HS-27A (cell line): ENCODE measurements at regions not wholly inside any gene's neighbourhood (a gene's known extent, or its start where the extent isn't known, plus 50 kb on each side); places are given as distances from the start of the nearest gene placed in this dataset.
"Not testable (repeated sequence)": the region's sequence is repeated elsewhere in the genome, so short reads cannot be mapped to it uniquely, and the experiment has no call there.

Experiments
- DNase-seq: peaks from one replicate; pipeline ENCODE4 v3.0.0-alpha.2; 2012; ENCODE audit warnings: low read depth, missing footprints

DNA sequence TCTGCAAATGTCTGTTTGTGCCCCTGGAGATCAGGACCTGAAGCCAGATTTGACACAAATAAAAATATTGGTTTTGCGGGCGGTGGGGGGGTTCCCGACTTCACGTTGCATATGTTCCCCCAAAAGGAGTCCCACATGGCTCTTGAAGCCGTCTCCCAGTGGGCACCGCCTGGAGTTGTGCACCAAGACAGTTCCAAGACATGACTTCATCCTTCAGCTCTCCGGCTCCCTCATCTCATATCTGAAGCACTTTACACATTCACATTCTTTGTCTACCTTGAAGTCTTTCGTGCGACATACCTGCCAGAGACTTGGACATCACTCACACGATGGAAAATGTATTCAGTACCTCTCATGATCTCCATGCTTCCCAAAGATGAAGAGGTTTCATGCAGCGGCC, 362.8 kb upstream of the FOXK1 start:
- no peak for DNase-seq

DNA sequence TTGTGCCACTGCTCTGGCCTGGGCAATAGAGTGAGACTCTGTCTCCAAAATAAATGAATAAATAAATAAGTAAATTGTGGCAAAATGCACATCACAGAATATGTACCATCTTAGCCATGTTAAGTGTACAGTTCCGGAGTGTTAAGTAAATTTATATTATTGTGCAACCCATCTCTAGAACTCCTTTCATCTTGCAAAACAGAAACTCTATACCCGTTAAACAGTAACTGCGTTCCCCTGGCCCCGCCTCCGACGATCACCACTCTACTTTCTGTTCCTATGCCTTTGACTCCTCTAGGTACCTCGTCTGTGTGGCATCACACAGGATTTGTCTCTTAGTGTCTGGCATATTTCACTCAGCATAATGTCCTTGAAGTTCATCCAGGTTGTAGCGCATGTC, 356.4 kb upstream of the FOXK1 start:
- no peak for DNase-seq

DNA sequence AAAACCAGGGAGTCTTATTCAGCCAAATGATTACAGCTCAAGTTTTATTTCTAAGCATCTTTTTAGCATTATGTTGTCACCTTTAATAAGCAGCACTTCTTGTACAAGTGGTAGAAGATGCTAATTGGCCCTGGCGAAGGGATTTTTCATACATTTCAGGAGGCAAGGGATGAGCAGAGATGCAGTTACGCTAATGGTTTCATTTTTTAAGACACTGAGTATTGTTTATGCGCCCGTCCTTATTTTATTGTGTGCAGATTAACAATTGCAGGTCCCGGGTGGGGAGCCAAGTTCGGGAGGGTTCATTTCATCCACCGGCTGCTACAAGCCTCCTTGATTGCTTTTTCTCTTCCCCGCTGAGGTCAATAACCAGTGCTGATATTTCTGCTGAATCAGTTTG, 350.4 kb upstream of the FOXK1 start:
- no peak for DNase-seq

DNA sequence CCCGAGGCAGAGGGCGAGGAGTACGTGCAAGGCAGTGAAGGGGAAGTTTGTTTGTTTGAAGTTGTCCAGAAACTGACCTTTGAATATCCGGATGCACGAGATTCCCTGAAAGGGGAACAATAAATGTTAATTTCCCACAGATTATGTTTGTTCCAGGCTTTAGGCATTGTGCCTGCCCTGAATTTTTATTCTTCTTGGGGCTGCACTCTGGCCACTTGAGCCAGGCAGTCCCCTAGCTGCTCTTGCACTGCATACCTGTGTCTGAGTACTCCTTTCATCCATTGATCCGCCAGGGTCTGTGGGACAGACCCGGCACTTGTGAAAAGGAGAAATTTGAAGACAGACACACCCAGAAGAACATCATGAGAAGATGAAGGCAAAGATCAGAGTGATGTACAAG, 343.5 kb upstream of the FOXK1 start:
- no peak for DNase-seq

DNA sequence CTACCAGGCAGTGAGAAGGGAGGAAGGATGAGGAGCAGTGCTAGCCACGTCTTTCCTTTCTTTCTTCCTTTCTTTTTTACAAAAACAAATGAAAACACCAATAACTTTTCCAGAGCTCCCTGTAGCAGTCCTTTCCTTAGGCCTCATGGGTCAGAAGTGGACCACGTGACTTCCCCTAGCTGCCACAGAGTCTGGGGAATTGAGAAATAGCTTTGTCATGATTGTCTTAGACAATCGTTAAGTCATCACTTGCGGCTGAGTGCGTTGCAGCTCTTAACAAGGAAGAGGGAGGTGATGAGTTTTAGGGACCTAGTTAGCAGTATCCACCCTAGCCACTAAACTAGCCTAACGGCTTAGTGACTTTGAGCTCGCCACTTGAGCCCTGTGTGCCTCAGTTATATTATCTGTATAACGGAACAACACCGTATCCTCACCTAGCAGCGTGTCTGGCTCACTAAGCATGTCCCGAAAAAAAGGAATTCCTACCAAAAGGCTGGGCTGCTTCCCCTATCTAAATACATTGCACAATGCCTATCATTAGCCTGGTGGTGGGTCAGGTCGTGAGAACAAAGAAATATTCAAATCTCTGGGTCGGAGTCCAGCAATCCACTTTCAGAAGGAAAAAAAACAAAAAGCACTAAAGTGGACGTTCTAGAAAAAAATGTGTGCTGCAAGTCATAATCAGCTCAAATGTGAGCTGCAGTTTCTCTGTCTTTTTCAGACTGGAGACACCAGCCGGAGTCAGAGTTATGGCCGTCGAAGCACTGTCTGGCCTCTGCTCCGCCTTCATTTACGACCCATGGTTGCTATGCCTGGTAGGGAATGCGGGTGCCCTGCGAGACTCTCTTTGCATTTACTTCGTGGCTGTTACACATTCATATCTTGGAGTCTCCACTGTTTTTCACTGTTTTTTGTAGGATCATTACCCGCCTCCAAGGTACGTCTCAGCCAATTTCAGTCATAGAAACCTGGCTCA, 338.5 kb upstream of the FOXK1 start:
- no peak for DNase-seq

DNA sequence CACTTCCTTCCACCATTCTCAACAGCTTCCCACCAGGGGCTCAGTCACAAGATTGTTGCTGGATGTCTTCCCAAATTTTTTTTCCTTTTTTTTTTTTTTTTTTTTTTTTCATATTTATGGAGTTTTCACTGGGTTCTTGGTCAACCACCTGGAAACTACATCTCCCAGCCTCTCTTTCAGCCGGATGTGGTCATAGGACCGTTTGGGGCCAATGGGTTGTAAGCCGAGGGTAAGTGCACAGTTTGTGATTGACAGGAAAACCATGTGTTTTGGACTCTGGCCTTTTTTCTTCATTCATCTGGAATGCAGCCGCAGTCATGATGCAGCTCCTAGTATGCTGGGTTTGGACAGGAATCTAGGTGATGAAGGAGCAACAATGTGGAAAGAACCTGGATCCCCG, 337.1 kb upstream of the FOXK1 start:
- no peak for DNase-seq

DNA sequence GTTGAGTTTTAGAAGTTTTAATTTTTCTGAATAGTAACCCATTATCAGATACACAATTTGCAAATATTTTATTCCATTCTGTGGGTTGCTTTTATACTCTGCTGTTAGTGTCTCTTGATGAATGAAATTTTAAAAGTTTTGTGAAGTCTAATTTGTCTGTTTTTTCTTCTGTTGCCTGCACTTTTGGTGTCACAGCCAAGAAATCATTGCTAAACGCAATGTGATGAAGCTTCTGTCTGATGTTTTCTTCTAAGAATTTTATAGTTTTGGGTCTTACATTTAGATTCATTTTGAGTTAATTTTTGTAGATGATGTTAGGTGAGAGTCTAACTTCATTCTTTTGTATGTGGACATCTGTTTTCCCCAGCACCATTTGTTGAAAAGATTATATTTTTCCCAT, 330.0 kb upstream of the FOXK1 start:
- no peak for DNase-seq

DNA sequence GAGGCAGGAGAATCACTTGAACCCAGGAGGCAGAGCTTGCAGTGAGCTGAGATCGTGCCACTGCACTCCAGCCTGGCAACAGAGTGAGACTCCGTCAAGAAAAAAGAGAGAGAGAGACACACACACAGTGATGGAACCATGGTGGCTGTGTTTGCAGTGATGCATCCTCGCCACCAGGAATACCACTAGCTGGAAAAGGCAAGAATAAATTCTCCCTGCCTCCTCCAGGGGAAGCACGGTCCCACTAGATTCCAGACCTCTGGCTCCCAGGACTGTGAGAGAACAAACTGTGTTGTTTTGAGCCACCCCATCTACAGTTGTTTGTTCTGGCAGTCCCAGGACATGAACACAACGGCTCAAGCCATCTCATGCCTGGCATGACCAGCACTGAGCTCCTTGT, 320.3 kb upstream of the FOXK1 start:
- DNase-seq, result no peak

DNA sequence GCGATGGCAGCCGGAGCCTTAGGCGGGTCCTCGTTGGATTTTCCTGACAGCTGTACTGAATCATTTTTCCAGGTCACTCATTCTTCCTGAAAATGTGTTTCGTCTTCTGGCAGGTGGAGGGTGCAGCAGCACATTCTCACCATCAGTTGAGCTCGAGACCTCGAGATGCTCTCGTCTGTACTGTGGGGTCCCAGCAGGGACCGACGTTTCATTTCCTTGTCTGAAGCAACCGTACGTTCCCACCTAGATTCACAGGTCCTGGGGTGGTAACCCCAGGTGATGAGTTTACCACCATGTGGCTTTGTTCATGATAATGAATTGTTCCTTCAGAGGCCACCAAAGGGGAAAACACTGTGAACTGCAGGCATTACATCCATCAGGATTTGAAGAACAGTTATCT, 298.5 kb upstream of the FOXK1 start:
- no peak for DNase-seq

DNA sequence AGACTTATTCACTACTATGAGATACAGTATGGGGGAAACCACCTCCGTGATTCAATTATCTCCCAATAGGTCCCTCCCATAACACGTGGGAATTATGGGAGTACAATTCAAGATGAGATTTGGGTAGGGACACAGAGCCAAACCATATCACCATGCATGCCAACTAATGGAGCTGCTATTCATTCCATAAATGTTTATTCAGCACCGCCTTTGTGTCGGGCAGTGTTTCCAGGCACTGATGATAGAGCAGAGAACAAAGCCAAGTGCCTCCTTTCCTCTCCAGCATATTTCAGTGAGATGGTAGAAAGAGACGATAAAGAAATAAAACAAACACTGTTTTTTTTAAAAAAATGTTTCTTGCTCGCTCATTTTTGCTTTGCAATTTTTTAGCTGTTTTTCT, 295.9 kb upstream of the FOXK1 start:
- no peak for DNase-seq

DNA sequence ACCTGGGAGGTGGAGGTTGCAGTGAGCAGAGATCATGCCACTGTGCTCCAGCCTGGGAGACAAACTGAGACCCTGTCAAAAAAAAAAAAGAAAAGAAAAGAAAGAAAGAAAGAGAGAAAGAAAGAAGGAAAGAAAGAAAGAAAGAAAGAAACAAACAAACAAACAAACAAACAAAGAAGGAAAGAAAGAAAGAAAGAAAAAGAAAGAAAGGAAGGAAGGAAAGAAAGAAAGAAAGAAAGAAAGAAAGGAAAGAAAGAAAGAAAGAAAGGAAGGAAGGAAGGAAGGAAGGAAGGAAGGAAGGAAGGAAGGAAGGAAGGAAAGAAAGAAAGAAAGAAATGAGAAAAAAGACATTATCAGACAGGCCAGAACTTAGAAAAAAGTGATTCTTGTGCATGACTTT, 291.0 kb upstream of the FOXK1 start:
- not testable (repeated sequence) for DNase-seq

DNA sequence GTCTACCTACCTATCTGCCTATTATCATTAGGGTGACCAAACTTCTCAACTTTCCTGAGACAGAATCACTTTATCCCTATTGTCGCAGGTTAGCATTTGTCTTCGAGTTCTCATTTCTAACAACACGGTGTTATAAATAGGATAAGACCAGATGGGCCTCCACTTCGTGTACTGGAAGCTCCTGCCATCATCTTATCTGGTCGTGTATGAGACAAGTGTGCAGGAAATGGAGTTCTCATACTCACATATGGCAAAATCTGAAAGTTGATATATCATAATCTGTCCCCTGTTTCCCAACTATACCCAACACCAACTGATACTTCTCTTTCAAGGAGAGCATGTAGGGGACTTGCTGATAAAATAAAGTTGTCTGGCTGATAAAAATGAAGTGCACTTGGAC, 287.4 kb upstream of the FOXK1 start:
- DNase-seq, result no peak

DNA sequence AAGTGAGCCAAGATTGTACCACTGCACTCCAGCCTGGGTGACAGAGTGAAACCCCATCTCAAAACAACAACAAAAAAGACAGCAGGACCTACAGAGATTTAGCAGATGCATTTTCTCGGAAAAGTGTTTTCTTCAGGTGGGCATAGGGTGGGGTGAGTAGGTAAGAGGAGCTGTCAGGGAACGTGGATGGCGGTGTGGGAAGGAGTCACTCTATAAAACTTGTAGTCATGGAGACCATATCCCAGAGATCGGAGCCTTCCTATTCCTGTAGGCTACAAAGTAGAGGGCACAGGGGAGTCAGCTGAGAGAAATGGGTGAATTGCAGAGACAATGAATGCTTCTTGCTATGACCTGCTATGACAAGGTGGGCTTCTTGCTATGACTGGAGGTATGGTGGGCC, 283.0 kb upstream of the FOXK1 start:
- DNase-seq, result no peak

DNA sequence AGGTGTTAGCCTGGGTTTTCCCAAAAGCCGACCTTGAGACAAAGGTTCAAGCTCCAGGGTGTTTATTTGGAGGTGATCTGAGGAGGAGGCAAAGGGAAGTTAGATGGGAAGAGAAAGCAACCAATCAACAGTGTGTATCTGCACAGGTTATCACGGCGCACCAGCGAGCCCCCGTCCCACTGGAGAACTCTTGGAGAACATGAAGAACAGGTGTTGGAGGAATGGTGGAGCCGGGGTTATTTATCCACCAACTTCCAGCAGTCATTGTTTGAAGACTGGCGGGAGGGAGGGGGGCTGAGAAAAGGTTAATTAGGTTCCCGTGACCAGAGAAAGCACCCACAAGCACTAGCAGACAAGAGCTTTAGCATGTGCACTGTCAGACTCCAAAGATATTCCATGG, 282.5 kb upstream of the FOXK1 start:
- DNase-seq, result no peak

DNA sequence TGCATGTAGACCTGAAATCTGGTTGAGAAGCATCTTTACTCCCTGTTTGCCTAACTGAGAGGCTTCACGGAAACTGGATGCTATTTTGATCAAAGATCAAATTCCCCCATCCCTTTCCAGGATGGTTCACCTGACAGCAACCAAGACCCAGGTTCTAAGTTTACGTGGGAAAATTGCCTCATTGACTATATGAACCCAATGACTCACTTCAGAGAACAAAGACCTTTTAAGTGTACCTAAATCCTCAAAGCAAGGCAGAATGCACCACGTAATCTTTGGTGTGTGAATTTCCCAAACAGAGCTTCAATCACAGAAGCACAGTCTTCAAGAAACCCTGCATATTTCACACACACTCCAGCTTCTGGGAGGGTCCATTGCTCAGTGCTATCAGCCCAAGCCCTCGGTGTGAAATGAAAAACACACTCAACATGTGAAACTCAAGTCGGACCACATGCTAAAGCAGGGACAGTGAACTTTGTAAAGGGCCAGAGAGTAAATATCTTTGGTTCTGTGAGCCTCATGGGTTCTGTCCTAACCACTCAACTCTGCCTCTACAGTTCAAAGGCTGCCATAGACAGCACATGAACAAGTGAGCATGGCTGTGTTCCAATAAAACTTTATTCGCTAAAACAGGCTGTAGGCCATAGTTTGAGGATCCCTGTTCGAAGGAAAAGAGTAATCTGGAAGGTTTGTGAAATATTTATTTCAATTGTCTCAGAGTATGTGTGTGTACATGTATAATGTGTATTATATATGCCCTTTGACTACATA, 275.6 kb upstream of the FOXK1 start:
- DNase-seq, result no peak

DNA sequence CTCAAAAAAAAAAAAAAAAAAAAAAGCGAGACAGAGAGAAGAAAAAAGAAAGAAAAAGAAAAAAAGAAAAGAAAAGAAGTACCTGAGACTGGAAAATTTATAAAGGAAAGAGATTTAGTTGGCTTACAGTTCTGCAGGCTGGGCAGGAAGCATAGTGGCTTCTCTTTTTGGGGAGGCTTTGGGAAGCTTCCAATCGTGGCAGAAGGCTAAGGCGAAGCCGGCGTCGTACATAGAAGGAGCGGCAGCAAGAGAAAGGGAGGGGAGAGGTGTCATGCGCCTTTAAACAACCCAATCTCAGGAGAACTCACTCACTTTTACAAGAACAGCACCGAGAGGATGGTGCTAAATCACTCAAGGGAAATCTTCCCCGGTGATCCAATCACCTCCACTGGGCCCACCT, 272.1 kb upstream of the FOXK1 start:
- no peak for DNase-seq

DNA sequence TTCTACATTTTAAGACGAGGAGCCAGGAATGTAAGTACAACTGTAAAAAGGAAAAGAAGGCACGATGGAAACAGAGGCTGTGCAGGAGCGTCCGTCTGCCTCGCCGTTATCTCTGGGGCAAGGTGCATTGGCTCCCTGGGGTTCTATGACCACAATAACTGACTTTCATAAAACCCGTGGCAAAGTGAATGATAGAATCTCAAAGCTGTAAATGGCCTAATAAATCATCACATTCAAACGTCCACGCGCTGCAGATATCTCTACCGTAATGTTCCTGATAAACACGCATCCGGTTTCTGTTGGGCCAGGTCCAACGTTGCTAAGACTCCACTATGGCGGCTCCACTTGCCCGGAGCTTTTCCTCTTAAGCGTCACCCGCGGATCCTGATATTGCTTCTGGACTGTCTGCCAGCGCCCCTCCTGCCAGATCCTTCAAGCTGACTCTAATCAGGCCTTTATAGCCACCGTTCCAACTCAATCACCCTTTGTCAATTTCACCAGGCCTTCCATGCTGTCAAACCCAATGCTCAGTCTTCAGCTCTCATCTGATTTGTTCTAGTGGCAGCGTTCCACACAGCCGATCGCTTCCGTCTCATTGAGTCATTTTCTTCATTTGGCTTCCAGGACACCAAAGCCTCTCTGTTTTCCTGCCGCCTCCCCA, 265.6 kb upstream of the FOXK1 start:
- DNase-seq, result no peak

DNA sequence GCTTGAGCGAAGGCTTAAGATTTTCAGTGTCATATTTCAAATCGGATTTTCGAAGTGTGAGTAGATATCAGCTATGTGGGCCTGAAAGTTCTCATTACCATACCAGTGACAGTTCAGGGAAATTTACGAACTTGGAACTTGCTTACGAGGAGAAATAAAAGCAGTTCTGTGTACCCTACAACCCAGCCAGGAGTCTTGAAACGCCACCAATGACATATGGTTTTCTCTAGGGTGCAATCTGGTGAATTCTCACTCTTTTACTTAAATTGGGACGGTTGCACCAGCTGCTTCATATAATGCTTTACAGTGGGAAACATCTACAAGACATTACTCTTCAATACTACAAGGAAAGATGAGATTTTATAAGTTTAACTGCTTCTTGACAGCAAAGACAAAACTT, 253.6 kb upstream of the FOXK1 start:
- DNase-seq, result no peak

DNA sequence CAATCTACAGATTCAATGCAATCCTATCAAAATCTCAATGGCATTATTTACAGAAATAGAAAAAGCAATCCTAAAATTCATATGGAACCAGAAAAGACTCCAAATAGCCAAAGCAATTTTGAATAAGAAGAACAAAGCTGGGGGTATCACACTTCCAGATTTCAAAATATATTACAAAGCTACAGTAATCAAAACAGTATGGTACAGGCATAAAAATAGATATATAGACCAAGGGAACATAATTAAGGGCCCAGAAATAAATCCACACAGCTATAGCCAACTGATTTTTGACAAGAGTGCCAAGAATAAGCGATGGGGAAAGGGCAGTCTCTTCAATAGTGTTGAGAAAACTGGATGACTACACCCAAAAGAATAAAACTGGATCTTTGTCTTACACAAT, 251.9 kb upstream of the FOXK1 start:
- no peak for DNase-seq

DNA sequence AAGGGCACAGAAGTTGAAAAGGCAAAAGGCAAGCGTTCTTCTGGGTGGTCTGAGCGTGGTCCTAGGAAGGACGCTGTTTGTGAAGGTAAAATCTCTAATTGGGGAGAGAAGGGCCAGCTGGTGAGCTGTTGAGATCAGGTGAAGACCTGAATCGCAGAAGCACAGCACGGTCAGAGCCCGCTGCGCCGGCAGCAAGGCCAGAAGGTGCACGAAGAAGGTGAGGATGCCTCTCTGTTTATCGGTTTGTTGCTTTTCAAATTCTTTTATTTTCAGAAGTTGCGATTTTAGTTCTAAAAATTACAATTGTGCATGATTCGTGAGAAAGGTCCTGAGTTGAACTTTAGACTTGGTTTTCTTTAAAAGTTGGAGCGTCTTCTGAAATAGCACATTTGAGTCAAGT, 247.8 kb upstream of the FOXK1 start:
- DNase-seq, result no peak

DNA sequence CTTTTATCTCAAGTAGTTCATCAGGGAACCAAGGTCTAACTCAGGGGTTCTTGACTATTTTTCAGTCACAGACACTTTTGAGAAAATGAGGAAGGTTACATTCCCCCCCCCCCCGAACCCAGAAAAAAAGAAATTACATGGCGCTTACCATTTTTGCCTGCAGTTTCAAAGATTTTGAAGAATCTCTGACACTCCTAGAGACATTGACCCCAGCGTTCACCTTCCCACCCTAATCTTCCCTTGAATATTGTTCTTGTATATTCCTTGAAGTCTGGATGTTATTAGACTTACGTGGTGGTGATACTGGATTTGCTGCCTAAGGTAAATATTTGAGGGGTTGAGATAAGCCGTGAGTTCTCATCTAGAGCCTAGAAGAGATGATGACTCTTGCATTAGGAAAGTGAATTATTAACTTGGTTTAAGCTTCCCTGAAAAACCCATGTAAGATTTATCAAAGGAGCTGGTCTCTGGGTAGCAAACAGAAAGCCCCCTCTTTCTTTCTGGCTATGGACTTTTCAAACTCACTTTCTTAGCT, 245.7 kb upstream of the FOXK1 start:
- DNase-seq, result no peak

DNA sequence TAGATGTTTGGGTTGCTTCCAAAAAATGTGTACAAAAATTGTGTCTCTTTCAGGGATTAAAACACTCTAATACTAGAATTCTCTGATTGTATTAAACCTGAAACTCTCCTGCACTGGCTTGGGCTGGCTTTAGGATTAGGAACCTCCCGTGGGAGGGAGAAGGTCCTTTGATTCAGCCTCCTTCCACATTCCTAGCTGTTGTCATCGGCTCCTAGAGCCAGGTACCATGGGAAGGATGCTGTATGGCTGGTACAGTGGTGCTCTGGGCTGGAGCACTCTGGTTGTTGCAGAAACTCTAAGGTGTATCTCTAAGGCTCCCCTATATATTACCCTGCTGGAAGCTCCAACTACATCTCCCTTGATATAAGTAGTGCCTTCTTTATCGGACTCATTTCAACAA, 245.2 kb upstream of the FOXK1 start:
- no peak for DNase-seq

DNA sequence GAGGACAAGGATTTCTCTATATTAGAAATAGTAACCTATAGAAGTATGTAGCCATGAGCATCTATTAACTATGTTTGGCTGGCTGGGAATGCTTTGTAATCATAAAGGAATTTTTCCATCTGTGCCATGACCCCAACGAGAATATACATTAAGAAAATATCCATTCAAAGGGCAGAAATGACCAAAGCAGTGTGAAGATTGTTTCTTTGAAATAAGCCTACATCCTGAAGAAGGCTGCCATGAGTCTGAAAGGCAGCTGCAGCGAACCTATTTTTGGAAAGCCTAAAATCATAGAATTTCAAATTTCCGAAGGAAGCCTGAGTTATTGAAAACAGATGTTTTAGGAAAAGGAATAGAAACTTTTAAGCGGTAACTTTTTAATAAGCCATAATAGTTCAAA, 244.2 kb upstream of the FOXK1 start:
- DNase-seq, result no peak
